Stimulated activated naive B cell treated with anti-CD40 and anti-IgM and Interleukin-4, amounts not matched to agents 10 μg/mL and 1 μg/mL and 100 μg/mL, for 72 hours (primary cell): ENCODE measurements at regions not wholly inside any gene's neighbourhood (a gene's known extent, or its start where the extent isn't known, plus 50 kb on each side); places are given as distances from the start of the nearest gene placed in this dataset.

Experiments
- ATAC-seq, 2 donors: fragments of 150-1000 bp; cut with Tn5 transposase; replicated peaks; 2 replicates each; pipeline ENCODE4 v1.10.0; 2021; ENCODE audit warnings: moderate library complexity in 1 of 2
- DNase-seq: peaks from one replicate; pipeline ENCODE4 v3.0.0; 2021
- H3K27ac Mint-ChIP-seq: one replicate; pipeline ENCODE4 v1.8.0; 2022; ENCODE audit warnings: mild to moderate bottlenecking, mixed read lengths
- H3K27me3 Mint-ChIP-seq, 2 donors: one replicate each; pipeline ENCODE4 v1.8.0; 2022; ENCODE audit warnings: mixed read lengths in 2 of 2
- H3K36me3 Mint-ChIP-seq, 2 donors: one replicate each; pipeline ENCODE4 v1.8.0; 2022; ENCODE audit warnings: mixed read lengths in 2 of 2, mild to moderate bottlenecking in 1 of 2
- H3K4me1 Mint-ChIP-seq, 2 donors: one replicate each; pipeline ENCODE4 v1.8.0; 2022; ENCODE audit warnings: mixed read lengths in 2 of 2, mild to moderate bottlenecking in 1 of 2
- H3K4me3 Mint-ChIP-seq, 2 donors: one replicate each; pipeline ENCODE4 v1.8.0; 2022; ENCODE audit warnings: mild to moderate bottlenecking in 2 of 2, mixed read lengths in 2 of 2, moderate library complexity in 1 of 2
- H3K9me3 Mint-ChIP-seq, 2 donors: one replicate each; pipeline ENCODE4 v1.8.0; 2022; ENCODE audit warnings: mixed read lengths in 2 of 2, mild to moderate bottlenecking in 1 of 2

DNA sequence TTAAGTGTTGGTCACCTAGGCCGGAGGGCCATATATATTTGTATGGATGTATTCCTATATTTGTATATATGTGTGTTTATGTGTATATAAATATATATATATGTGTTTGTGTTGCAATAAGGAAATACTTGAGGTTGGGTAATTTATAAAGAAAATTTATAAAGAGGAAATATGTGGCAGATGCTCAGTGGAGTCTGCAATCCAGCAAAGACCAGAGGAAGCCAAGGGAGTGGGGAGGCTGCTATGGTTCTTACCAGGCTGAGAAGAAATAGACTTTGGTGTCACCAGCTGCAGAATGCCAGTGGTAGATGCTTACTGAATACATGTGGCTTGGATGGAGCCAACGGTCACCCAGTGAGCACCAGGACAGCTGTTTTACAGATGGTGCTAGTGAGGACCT, 97.4 kb upstream of the ELOVL5 start:
- ATAC-seq, result no peak
- peaks cover 5 to 7% of the 10 kb centered on the region in 2 donors for H3K4me1 Mint-ChIP-seq
- H3K9me3 Mint-ChIP-seq, result peaks cover 4 to 5% of the 10 kb centered on the region in 2 donors
- DNase-seq, result no peak
- no peak overlapping the region for H3K27ac Mint-ChIP-seq
- H3K27me3 Mint-ChIP-seq, result no peaks in the 10 kb centered on the region
- no peak overlapping the region for H3K4me3 Mint-ChIP-seq
- H3K36me3 Mint-ChIP-seq, result peaks cover 2 to 4% of the 10 kb centered on the region in 2 donors

GRCh38 chr6:53441761-53442160, 93.0 kb upstream of the ELOVL5 start:
- Mint-ChIP-seq H3K27me3 (no peaks in the 10 kb centered on the region), H3K27ac (no peak overlapping the region), H3K36me3 (no peaks in the 10 kb centered on the region), H3K4me1 (peaks cover 11 to 16% of the 10 kb centered on the region in 2 donors), H3K4me3 (no peak overlapping the region), H3K9me3 (no peaks in the 10 kb centered on the region)
- no peak for DNase-seq
- no peak for ATAC-seq

GRCh38 chr6:53441035-53441493, 92.3 kb upstream of the ELOVL5 start:
- Mint-ChIP-seq H3K27me3 (no peaks in the 10 kb centered on the region), H3K9me3 (no peaks in the 10 kb centered on the region), H3K36me3 (no peaks in the 10 kb centered on the region), H3K27ac (no peak overlapping the region), H3K4me3 (no peak overlapping the region), H3K4me1 (peaks cover 14 to 16% of the 10 kb centered on the region in 2 donors)
- DNase-seq (no peak), ATAC-seq (peak; percentile 85 to 93)

GRCh38 chr6:53440336-53440945, 91.7 kb upstream of the ELOVL5 start:
- H3K9me3 Mint-ChIP-seq, result no peaks in the 10 kb centered on the region
- H3K4me3 Mint-ChIP-seq, result no peak overlapping the region
- no peaks in the 10 kb centered on the region for H3K36me3 Mint-ChIP-seq
- H3K27ac Mint-ChIP-seq, result no peak overlapping the region
- DNase-seq (no peak), ATAC-seq (peak; percentile 15 to 28)
- no peaks in the 10 kb centered on the region for H3K27me3 Mint-ChIP-seq
- H3K4me1 Mint-ChIP-seq, result peaks cover 12 to 14% of the 10 kb centered on the region in 2 donors

DNA sequence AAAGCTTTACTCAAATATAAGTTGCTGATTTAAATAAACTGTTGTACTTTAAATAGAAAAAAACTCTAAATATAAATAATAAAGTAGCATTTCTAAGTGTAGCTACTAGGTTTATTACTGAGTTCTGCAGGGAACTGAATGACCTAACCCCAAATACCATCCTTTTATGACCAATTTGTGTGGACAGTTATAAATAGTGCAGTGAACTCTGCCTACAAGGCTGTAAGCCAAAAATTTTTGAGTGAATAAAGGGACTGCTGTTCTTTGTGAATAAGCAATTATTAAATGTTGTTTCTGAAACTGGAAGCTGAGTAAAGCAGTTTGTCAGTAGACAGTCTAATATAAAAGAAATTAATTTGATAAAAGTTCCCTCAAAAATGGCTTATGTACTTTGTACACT, 90.8 kb upstream of the ELOVL5 start:
- Mint-ChIP-seq H3K4me1 (peaks cover 12 to 14% of the 10 kb centered on the region in 2 donors), H3K4me3 (no peak overlapping the region), H3K27me3 (no peaks in the 10 kb centered on the region), H3K36me3 (no peaks in the 10 kb centered on the region), H3K27ac (no peak overlapping the region), H3K9me3 (no peaks in the 10 kb centered on the region)
- ATAC-seq, result no peak
- no peak for DNase-seq

- peak; percentile 48 to 58 for ATAC-seq
- no peaks in the 10 kb centered on the region for H3K27me3 Mint-ChIP-seq
- H3K36me3 Mint-ChIP-seq, result no peaks in the 10 kb centered on the region
Measured at GRCh38 chr6:53437557-53438202, 88.9 kb upstream of the ELOVL5 start.

DNA sequence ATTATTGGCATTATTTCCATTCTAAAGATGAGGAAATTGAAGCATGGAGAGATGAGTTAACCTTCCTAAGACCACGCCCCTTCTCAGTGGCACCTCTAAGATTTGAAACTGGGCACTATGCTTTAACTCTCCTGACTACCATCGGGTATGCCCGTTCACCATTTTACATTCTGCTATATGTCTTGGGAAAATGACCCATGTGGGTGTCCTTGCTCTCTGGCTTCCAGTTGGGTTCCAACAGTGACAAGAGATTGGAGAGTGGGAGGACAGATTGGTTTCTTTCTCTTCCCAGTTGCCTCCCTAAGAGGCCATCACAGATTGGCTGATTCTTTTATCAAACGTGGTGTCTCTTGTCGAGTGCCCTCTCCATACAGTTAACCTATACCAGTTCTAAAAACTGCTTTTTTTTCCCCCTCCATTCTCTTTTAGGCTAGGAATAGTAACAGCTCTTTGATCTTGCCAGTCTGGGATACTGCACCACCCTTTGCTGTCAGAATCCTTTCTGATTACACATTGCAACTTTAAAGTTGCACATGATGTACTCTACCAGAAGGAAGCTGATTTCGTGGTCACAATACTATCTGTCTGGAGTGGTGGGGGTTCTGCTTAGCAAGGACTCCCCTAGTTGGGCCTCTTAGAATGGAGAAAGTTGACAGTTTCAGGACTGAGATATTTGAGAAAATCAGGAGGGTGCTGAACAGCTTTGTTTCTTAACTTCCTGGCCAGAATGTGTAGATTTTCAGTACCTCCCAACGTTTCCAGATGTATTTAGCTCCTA, 88.0 kb upstream of the ELOVL5 start:
- DNase-seq, result no peak
- Mint-ChIP-seq H3K27me3 (no peaks in the 10 kb centered on the region), H3K27ac (no peak overlapping the region), H3K36me3 (no peaks in the 10 kb centered on the region), H3K9me3 (no peaks in the 10 kb centered on the region), H3K4me3 (no peak overlapping the region), H3K4me1 (peaks cover 10 to 23% of the 10 kb centered on the region in 2 donors)
- no peak for ATAC-seq

More at GRCh38 chr6:53437557-53438202, 88.9 kb upstream of the ELOVL5 start:
- no peak for DNase-seq
- Mint-ChIP-seq H3K4me3 (no peak overlapping the region), H3K9me3 (no peaks in the 10 kb centered on the region), H3K27ac (no peak overlapping the region), H3K4me1 (peaks cover 12 to 20% of the 10 kb centered on the region in 2 donors)

DNA sequence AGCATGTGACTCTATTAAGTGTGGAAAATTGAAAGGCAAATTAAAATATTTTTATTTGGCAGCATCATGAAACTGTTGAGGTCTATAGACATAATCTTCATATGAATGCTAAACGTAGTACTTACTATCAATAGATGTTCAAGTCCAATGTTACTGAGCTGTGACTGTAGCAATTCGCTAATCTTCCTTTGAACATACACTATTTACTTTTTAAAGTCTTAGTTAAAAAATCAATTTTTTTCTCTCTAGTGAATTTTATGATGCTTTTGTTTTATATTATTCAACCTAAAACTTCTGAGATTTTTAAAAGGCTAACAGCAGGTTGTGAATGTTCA, 85.2 kb upstream of the ELOVL5 start:
- H3K9me3 Mint-ChIP-seq, result no peaks in the 10 kb centered on the region
- H3K27ac Mint-ChIP-seq, result no peak overlapping the region
- H3K36me3 Mint-ChIP-seq, result no peaks in the 10 kb centered on the region
- ATAC-seq (no peak), DNase-seq (no peak)
- peaks cover 6 to 33% of the 10 kb centered on the region in 2 donors for H3K4me1 Mint-ChIP-seq
- no peak overlapping the region for H3K4me3 Mint-ChIP-seq
- H3K27me3 Mint-ChIP-seq, result no peaks in the 10 kb centered on the region

DNA sequence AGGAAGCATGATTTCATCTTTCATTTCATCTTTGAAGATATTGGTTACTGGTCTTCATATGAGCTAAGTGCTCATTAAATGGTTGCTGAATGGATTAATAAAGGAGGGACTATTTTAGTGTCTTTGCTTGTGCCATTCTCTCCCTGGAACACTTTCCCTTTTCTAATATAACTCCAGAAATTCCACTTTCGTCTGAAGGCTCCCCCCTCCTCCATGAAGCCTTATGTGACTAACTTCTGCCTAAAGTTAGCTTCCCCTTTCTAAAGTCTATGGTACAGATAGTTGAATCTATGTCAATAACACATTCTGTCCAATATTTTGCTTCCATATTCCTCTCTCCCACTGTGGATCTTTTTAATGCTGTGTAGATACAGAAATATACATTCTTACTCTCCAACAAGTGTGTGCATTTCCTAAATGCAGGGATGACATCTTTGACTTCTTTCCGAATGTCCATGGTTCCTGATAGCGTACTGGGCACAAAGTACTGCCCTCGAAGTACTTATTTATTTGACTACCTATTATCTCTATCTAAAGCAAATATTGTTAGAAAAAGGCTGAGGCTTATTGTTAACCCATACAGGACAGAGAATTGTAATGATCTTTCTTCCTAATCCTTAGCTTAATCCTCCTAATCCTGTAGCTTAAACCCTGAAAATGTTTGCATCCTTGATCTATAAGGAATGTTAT, 84.7 kb upstream of the ELOVL5 start:
- peaks cover 6 to 34% of the 10 kb centered on the region in 2 donors for H3K4me1 Mint-ChIP-seq
- no peaks in the 10 kb centered on the region for H3K36me3 Mint-ChIP-seq
- no peaks in the 10 kb centered on the region for H3K27me3 Mint-ChIP-seq
- H3K9me3 Mint-ChIP-seq, result no peaks in the 10 kb centered on the region
- H3K4me3 Mint-ChIP-seq, result no peak overlapping the region
- DNase-seq (no peak), ATAC-seq (no peak)
- no peak overlapping the region for H3K27ac Mint-ChIP-seq

DNA sequence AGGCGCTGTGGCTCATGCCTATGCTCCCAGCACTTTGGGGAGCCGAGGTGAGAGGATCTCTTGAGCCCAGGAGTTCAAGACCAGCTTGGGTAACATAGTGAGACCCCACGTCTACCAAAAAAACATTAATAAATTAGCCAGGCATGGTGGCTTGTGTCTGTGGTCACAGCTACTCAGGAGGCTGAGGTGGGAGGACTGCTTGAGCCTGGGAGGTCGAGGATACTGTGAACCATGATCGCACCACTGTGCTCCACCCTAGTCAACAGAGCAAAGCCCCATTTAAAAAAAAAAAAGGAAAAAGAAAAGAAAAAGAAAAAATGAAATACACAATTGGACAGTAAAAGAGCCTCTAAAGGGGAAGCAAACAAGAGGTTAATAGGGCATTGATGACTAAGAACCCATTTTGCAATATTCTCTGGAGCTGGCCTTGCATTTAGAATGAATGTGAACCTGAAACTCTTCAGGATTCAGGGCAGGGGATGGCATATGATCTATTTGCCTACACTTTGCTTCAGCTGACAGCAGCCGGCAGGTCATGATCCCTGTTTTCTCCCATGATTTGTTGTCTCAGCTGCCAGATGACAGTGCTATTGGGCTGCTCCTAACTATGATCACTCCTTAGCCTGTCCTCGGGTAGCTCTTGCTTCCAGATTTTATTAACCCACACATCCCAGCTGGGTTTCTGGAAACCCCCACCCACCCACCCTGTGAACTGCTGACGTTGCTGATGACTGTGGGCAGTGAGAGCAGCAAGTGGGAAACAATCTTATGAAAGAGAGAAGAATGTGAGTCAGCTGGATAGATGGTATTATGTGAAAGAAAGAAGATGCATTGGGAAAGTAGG, 83.8 kb upstream of the ELOVL5 start:
- no peaks in the 10 kb centered on the region for H3K27me3 Mint-ChIP-seq
- no peaks in the 10 kb centered on the region for H3K9me3 Mint-ChIP-seq
- no peak overlapping the region for H3K4me3 Mint-ChIP-seq
- H3K36me3 Mint-ChIP-seq, result no peaks in the 10 kb centered on the region
- peaks cover 5 to 30% of the 10 kb centered on the region in 2 donors for H3K4me1 Mint-ChIP-seq
- ATAC-seq (no peak), DNase-seq (no peak)
- H3K27ac Mint-ChIP-seq, result no peak overlapping the region

DNA sequence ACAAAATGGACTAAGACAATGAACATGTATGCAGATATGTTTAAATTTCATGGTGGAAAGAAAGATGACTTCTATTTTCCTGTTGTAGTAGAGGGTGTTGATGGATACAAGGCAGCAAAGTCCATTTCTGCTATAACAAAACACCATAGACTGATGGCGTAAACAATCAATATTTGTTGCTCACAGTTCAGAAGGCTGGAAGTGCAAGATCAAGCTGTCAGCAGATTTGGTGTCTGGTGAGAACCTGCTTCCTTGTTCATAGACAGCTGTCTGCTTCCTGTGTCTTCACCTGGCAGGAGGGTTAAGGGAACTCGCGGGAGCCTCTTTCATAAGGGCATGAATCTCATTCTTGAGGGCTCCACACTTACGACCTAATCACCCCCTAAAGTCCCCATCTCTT, 83.0 kb upstream of the ELOVL5 start:
- ATAC-seq, result no peak
- Mint-ChIP-seq H3K27ac (no peak overlapping the region), H3K4me1 (peaks cover 5 to 29% of the 10 kb centered on the region in 2 donors), H3K27me3 (no peaks in the 10 kb centered on the region), H3K4me3 (no peak overlapping the region), H3K36me3 (no peaks in the 10 kb centered on the region), H3K9me3 (no peaks in the 10 kb centered on the region)
- no peak for DNase-seq

- ATAC-seq (no peak), DNase-seq (no peak)
- no peak overlapping the region for H3K4me3 Mint-ChIP-seq
- H3K27ac Mint-ChIP-seq, result no peak overlapping the region
- H3K9me3 Mint-ChIP-seq, result no peaks in the 10 kb centered on the region
- H3K36me3 Mint-ChIP-seq, result no peaks in the 10 kb centered on the region
- H3K4me1 Mint-ChIP-seq, result peaks cover 5 to 38% of the 10 kb centered on the region in 2 donors
- H3K27me3 Mint-ChIP-seq, result no peaks in the 10 kb centered on the region
Measured at GRCh38 chr6:53429401-53429800, 80.7 kb upstream of the ELOVL5 start.

DNA sequence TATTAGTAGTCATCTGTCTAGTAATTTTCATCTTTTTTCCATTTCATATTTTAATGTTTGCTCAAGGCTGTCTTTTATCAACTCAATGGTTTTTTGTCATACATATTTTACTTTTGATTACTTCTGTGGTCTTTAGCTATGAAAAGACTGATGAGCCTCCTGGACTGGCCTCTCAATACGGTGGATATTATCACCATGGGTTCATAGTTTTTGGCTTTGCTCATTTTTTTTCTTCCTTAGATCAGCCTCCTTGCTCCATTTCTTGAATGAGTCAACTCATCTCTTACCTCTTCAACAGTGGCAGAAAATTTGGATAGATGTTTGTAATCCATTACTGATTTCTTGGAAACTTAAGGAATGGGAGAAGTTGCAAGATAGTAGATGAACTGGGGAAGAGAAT, 80.1 kb upstream of the ELOVL5 start:
- no peak overlapping the region for H3K27ac Mint-ChIP-seq
- DNase-seq (no peak), ATAC-seq (no peak)
- no peak overlapping the region for H3K4me3 Mint-ChIP-seq
- no peaks in the 10 kb centered on the region for H3K36me3 Mint-ChIP-seq
- H3K27me3 Mint-ChIP-seq, result no peaks in the 10 kb centered on the region
- H3K9me3 Mint-ChIP-seq, result no peaks in the 10 kb centered on the region
- H3K4me1 Mint-ChIP-seq, result peaks cover 9 to 42% of the 10 kb centered on the region in 2 donors
